Neutrophil (primary cell): ENCODE measurements at regions not wholly inside any gene's neighbourhood (a gene's known extent, or its start where the extent isn't known, plus 50 kb on each side); places are given as distances from the start of the nearest gene placed in this dataset.

Experiments used
- H3K27ac ChIP-seq: fragments of 200-600 bp; sonication (generic); 2 replicates; pipeline ENCODE4 v1.5.1; 2016; ENCODE audit warnings: mild to moderate bottlenecking, moderate library complexity
- H3K27me3 ChIP-seq: fragments of 200-600 bp; sonication (generic); 2 replicates; pipeline ENCODE4 v1.6.0; 2016; ENCODE audit warnings: mild to moderate bottlenecking
- H3K36me3 ChIP-seq: fragments of 200-600 bp; sonication (generic); 2 replicates; pipeline ENCODE4 v1.5.1; 2017
- H3K4me1 ChIP-seq, 2 experiments: fragments of 200-600 bp in 1 of 2; sonication (generic) in 1 of 2; 1 replicate in 1 of 2; 2 replicates in 1 of 2; pipeline versions ENCODE4 v1.5.1 to v1.6.1; 2013 to 2016; ENCODE audit warnings: low read depth in 1 of 2, low read length in 1 of 2, mild to moderate bottlenecking in 1 of 2, moderate library complexity in 1 of 2; ENCODE audit not compliant: control insufficient read depth in 1 of 2, insufficient read depth in 1 of 2
- H3K4me3 ChIP-seq, 2 experiments: fragments of 200-600 bp in 1 of 2; sonication (generic) in 1 of 2; 1 replicate in 1 of 2; 2 replicates in 1 of 2; pipeline ENCODE4 v1.5.1; 2013 to 2016; ENCODE audit warnings: low read depth in 1 of 2, low read length in 1 of 2, mild to moderate bottlenecking in 1 of 2, moderate library complexity in 1 of 2
- H3K9me3 ChIP-seq: fragments of 200-600 bp; sonication (generic); 2 replicates; pipeline ENCODE4 v1.5.1; 2016
- CTCF ChIP-seq: fragments of 200-600 bp; sonication (generic); IDR thresholded peaks from 2 replicates; pipeline ENCODE4 v1.5.1; 2016; ENCODE audit warnings: antibody characterized with exemption

- H3K9me3 ChIP-seq: no peaks in the 10 kb centered on the region
- H3K4me1 ChIP-seq: no peaks in the 10 kb centered on the region
- H3K36me3 ChIP-seq: no peaks in the 10 kb centered on the region
- no peak overlapping the region for H3K4me3 ChIP-seq
- H3K27ac ChIP-seq: no peak overlapping the region
- no peak for TF ChIP-seq CTCF
- H3K27me3 ChIP-seq: no peaks in the 10 kb centered on the region
Observed at GRCh38 chr13:30145709-30146367, 161.5 kb downstream of the KATNAL1 start.

GRCh38 chr13:30143666-30144400 is 163.5 kb downstream of the KATNAL1 start:
- no peaks in the 10 kb centered on the region for H3K36me3 ChIP-seq
- H3K27me3 ChIP-seq: peaks cover under 1% of the 10 kb centered on the region
- no peak overlapping the region for H3K27ac ChIP-seq
- TF ChIP-seq CTCF: no peak
- H3K9me3 ChIP-seq: no peaks in the 10 kb centered on the region
- no peak overlapping the region for H3K4me3 ChIP-seq
- H3K4me1 ChIP-seq: no peaks in the 10 kb centered on the region

- H3K27ac ChIP-seq: no peak overlapping the region
- TF ChIP-seq CTCF: no peak
Observed at GRCh38 chr13:30142486-30143211, 164.7 kb downstream of the KATNAL1 start.

GRCh38 chr13:30141775-30142485 is 165.4 kb downstream of the KATNAL1 start:
- H3K27ac ChIP-seq: no peak overlapping the region
- H3K9me3 ChIP-seq: no peaks in the 10 kb centered on the region
- no peak overlapping the region for H3K4me3 ChIP-seq
- peaks cover 9% of the 10 kb centered on the region for H3K27me3 ChIP-seq
- no peaks in the 10 kb centered on the region for H3K4me1 ChIP-seq
- no peaks in the 10 kb centered on the region for H3K36me3 ChIP-seq
- TF ChIP-seq CTCF: no peak

More at GRCh38 chr13:30142486-30143211, 164.7 kb downstream of the KATNAL1 start:
- Histone ChIP-seq H3K9me3 (no peaks in the 10 kb centered on the region), H3K4me3 (no peak overlapping the region), H3K36me3 (no peaks in the 10 kb centered on the region), H3K27me3 (peaks cover 9% of the 10 kb centered on the region), H3K4me1 (no peaks in the 10 kb centered on the region)

- Histone ChIP-seq H3K4me3 (no peak overlapping the region), H3K36me3 (no peaks in the 10 kb centered on the region), H3K27me3 (peaks cover 9% of the 10 kb centered on the region), H3K9me3 (no peaks in the 10 kb centered on the region), H3K27ac (no peak overlapping the region), H3K4me1 (no peaks in the 10 kb centered on the region)
- TF ChIP-seq CTCF: no peak
Observed at GRCh38 chr13:30140973-30141372, 166.4 kb downstream of the KATNAL1 start.
